H9 (cell line): ENCODE measurements at regions not wholly inside any gene's neighbourhood (a gene's known extent, or its start where the extent isn't known, plus 50 kb on each side); places are given as distances from the start of the nearest gene placed in this dataset.

ENCODE experiments used
- DNase-seq: peaks from one replicate; pipeline ENCODE4 v3.0.0-alpha.2; 2017
- H2AFZ ChIP-seq: one replicate; pipeline ENCODE4 v1.6.1; 2013; ENCODE audit warnings: mild to moderate bottlenecking, low read length, control low read depth, moderate library complexity
- H2AK5ac ChIP-seq: 2 replicates; pipeline ENCODE4 v1.6.1; 2013; ENCODE audit warnings: low read length, control low read depth, mixed read lengths; ENCODE audit not compliant: insufficient read length
- H2BK120ac ChIP-seq: one replicate; pipeline ENCODE4 v1.6.1; 2013; ENCODE audit warnings: low read depth, mild to moderate bottlenecking, low read length, control low read depth, inconsistent platforms; ENCODE audit not compliant: poor library complexity, severe bottlenecking
- H2BK12ac ChIP-seq: 2 replicates; pipeline ENCODE4 v1.6.1; 2013; ENCODE audit warnings: low read length, control low read depth, mixed read lengths, low read depth; ENCODE audit not compliant: insufficient read length
- H2BK15ac ChIP-seq: 2 replicates; pipeline ENCODE4 v1.6.1; 2013; ENCODE audit warnings: low read depth, low read length, control low read depth
- H2BK20ac ChIP-seq: one replicate; pipeline ENCODE4 v1.6.1; 2013; ENCODE audit warnings: low read depth, mild to moderate bottlenecking, low read length, control low read depth, inconsistent platforms; ENCODE audit not compliant: poor library complexity, severe bottlenecking
- H2BK5ac ChIP-seq: 2 replicates; pipeline ENCODE4 v1.6.1; 2013; ENCODE audit warnings: low read length, control low read depth, mixed read lengths; ENCODE audit not compliant: insufficient read length
- H3K14ac ChIP-seq: 2 replicates; pipeline ENCODE4 v1.6.1; 2013; ENCODE audit warnings: low read length, control low read depth; ENCODE audit not compliant: insufficient read depth
- H3K18ac ChIP-seq: 2 replicates; pipeline ENCODE4 v1.6.1; 2013; ENCODE audit warnings: low read depth, mild to moderate bottlenecking, mixed read lengths, low read length, control low read depth; ENCODE audit not compliant: insufficient read length
- H3K23ac ChIP-seq: 2 replicates; pipeline ENCODE4 v1.6.1; 2013; ENCODE audit warnings: low read length, control low read depth, mixed read lengths, low read depth; ENCODE audit not compliant: insufficient read length
- H3K23me2 ChIP-seq: 2 replicates; pipeline ENCODE4 v1.6.1; 2013; ENCODE audit warnings: low read depth, mild to moderate bottlenecking, mixed read lengths, low read length, control low read depth; ENCODE audit not compliant: insufficient read length, poor library complexity, severe bottlenecking
- H3K27ac ChIP-seq: 2 replicates; pipeline ENCODE4 v1.5.1; 2013; ENCODE audit warnings: low read length, control low read depth, mixed read lengths, low read depth; ENCODE audit not compliant: insufficient read length
- H3K27me3 ChIP-seq: 2 replicates; pipeline ENCODE4 v1.6.1; 2013; ENCODE audit warnings: low read length, control low read depth, inconsistent platforms; ENCODE audit not compliant: insufficient read depth
- H3K4ac ChIP-seq: 2 replicates; pipeline ENCODE4 v1.6.1; 2013; ENCODE audit warnings: low read depth, mild to moderate bottlenecking, control low read depth, inconsistent platforms, low read length, moderate library complexity
- H3K4me1 ChIP-seq: 2 replicates; pipeline ENCODE4 v1.6.1; 2013; ENCODE audit warnings: low read length, control low read depth, inconsistent platforms; ENCODE audit not compliant: insufficient read depth
- H3K4me2 ChIP-seq: 2 replicates; pipeline ENCODE4 v1.6.1; 2013; ENCODE audit warnings: low read length, control low read depth, mixed read lengths; ENCODE audit not compliant: insufficient read length, insufficient read depth
- H3K56ac ChIP-seq: 2 replicates; pipeline ENCODE4 v1.6.1; 2013; ENCODE audit warnings: low read depth, mild to moderate bottlenecking, mixed read lengths, low read length, control low read depth; ENCODE audit not compliant: insufficient read length
- H3K79me1 ChIP-seq: 2 replicates; pipeline ENCODE4 v1.6.1; 2013; ENCODE audit warnings: low read depth, mild to moderate bottlenecking, moderate library complexity, low read length, control low read depth, inconsistent platforms; ENCODE audit not compliant: insufficient read depth, poor library complexity, severe bottlenecking
- H3K79me2 ChIP-seq: 2 replicates; pipeline ENCODE4 v1.6.1; 2013; ENCODE audit warnings: low read length, control low read depth, inconsistent platforms; ENCODE audit not compliant: insufficient read depth
- H3K9ac ChIP-seq: 2 replicates; pipeline ENCODE4 v1.6.1; 2013; ENCODE audit warnings: low read length, control low read depth, mixed read lengths; ENCODE audit not compliant: insufficient read length; ENCODE audit errors: extremely low read depth
- H3K9me3 ChIP-seq: one replicate; pipeline ENCODE4 v1.6.1; 2013; ENCODE audit warnings: low read depth, low read length, inconsistent platforms; ENCODE audit not compliant: control insufficient read depth
- H3T11ph ChIP-seq: one replicate; pipeline ENCODE4 v1.6.1; 2013; ENCODE audit warnings: mild to moderate bottlenecking, low read length, control low read depth, inconsistent platforms
- H4K20me1 ChIP-seq: one replicate; pipeline ENCODE4 v1.6.1; 2013; ENCODE audit not compliant: control insufficient read depth, insufficient read length, insufficient read depth
- H4K5ac ChIP-seq: 2 replicates; pipeline ENCODE4 v1.6.1; 2013; ENCODE audit warnings: low read depth, mild to moderate bottlenecking, mixed read lengths, low read length, control low read depth; ENCODE audit not compliant: insufficient read length
- H4K8ac ChIP-seq: replicated peaks from 2 replicates; pipeline ENCODE4 v1.6.1; 2013; ENCODE audit warnings: low read length, control low read depth, mixed read lengths, low read depth; ENCODE audit not compliant: insufficient read length
- H4K91ac ChIP-seq: 2 replicates; pipeline ENCODE4 v1.6.1; 2013; ENCODE audit warnings: low read depth, mild to moderate bottlenecking, moderate library complexity, mixed read lengths, low read length, control low read depth; ENCODE audit not compliant: insufficient read length
- H3K27ac Mint-ChIP-seq, 3 experiments: 2 replicates in 2 of 3; 3 replicates in 1 of 3; pipeline ENCODE4 v1.8.0; 2020 to 2021; ENCODE audit warnings: mixed read lengths in 3 of 3, mild to moderate bottlenecking in 1 of 3, moderate library complexity in 1 of 3
- H3K27me3 Mint-ChIP-seq: 2 replicates; pipeline ENCODE4 v1.8.0; 2021; ENCODE audit warnings: low read depth, mild to moderate bottlenecking, moderate library complexity, mixed read lengths
- H3K36me3 Mint-ChIP-seq, 3 experiments: 2 replicates in 2 of 3; 3 replicates in 1 of 3; pipeline ENCODE4 v1.8.0; 2020 to 2021; ENCODE audit warnings: low read depth in 3 of 3, mixed read lengths in 3 of 3; ENCODE audit not compliant: insufficient read depth in 1 of 3
- H3K4me1 Mint-ChIP-seq, 2 experiments: 2 replicates each; pipeline ENCODE4 v1.8.0; 2020; ENCODE audit warnings: mixed read lengths in 2 of 2
- H3K4me3 Mint-ChIP-seq, 2 experiments: 2 replicates in 1 of 2; 3 replicates in 1 of 2; pipeline ENCODE4 v1.8.0; 2020 to 2021; ENCODE audit warnings: mild to moderate bottlenecking in 2 of 2, mixed read lengths in 2 of 2, moderate library complexity in 1 of 2
- H3K9me3 Mint-ChIP-seq, 2 experiments: 2 replicates in 1 of 2; 3 replicates in 1 of 2; pipeline ENCODE4 v1.8.0; 2020; ENCODE audit warnings: mild to moderate bottlenecking in 2 of 2, mixed read lengths in 2 of 2, moderate library complexity in 1 of 2
- CTCF ChIP-seq: fragments of 200-600 bp; sonication (generic); conservative IDR thresholded peaks from 3 replicates; pipeline ENCODE4 v1.8.0; 2021; ENCODE audit warnings: antibody characterized with exemption, mild to moderate bottlenecking
- WGBS: extraction: QIAGEN DNeasy Blood & Tissue Kit; methylation state at CpG from one replicate; pipeline ENCODE4 v1.1.7; 2013; ENCODE audit warnings: missing lambda C conversion rate, low lambda C conversion rate, mixed read lengths; ENCODE audit not compliant: insufficient read length; ENCODE audit errors: extremely low coverage; 5-methylcytosine and 5-hydroxymethylcytosine counted together

GRCh38 chr7:84611391-84611790 is 416.8 kb upstream of the SEMA3A start:
- H3K27me3 Mint-ChIP-seq, result no peaks in the 10 kb centered on the region
- H3K18ac ChIP-seq, result no peak overlapping the region
- H3K4me1 Mint-ChIP-seq, result no peaks in the 10 kb centered on the region
- DNase-seq, result no peak
- no peak overlapping the region for H4K5ac ChIP-seq
- H2AK5ac ChIP-seq, result no peak overlapping the region
- H3K79me1 ChIP-seq, result no peaks in the 10 kb centered on the region
- H3K4me1 ChIP-seq, result no peaks in the 10 kb centered on the region
- H3K9ac ChIP-seq, result no peak overlapping the region
- no peak overlapping the region for H3K4me2 ChIP-seq
- H3K23me2 ChIP-seq, result no peaks in the 10 kb centered on the region
- no peak overlapping the region for H2BK120ac ChIP-seq
- H3K4me3 Mint-ChIP-seq, result no peak overlapping the region
- H3K4ac ChIP-seq, result no peak overlapping the region
- TF ChIP-seq CTCF, result no peak
- no peak overlapping the region for H2BK15ac ChIP-seq
- H3K27me3 ChIP-seq, result no peaks in the 10 kb centered on the region
- no peak overlapping the region for H3K14ac ChIP-seq
- no peak overlapping the region for H3K27ac Mint-ChIP-seq
- no peaks in the 10 kb centered on the region for H3K9me3 Mint-ChIP-seq
- WGBS, result no CpG with 5 or more reads among the region's 2 CpGs
- no peak overlapping the region for H4K91ac ChIP-seq
- H3K9me3 ChIP-seq, result no peaks in the 10 kb centered on the region
- no peak overlapping the region for H3K27ac ChIP-seq
- H4K20me1 ChIP-seq, result no peaks in the 10 kb centered on the region
- H3K79me2 ChIP-seq, result no peaks in the 10 kb centered on the region
- no peak overlapping the region for H3K56ac ChIP-seq
- H3T11ph ChIP-seq, result no peak overlapping the region
- no peak overlapping the region for H2BK12ac ChIP-seq
- H2BK5ac ChIP-seq, result no peak overlapping the region
- H2AFZ ChIP-seq, result no peak overlapping the region
- H3K36me3 Mint-ChIP-seq, result no peaks in the 10 kb centered on the region
- H4K8ac ChIP-seq, result no peak overlapping the region
- H2BK20ac ChIP-seq, result no peak overlapping the region
- H3K23ac ChIP-seq, result no peak overlapping the region
